Panc1 (cell line): ENCODE measurements at regions not wholly inside any gene's neighbourhood (a gene's known extent, or its start where the extent isn't known, plus 50 kb on each side); places are given as distances from the start of the nearest gene placed in this dataset.

Experiments used
- ATAC-seq: fragments of 200-7000 bp; cut with Tn5 transposase; 2 replicates; pipeline ENCODE4 v1.9.1; 2020; ENCODE audit warnings: mild to moderate bottlenecking, moderate library complexity
- BruUV-seq: library from RNA; stranded (reverse); fragments of 400-500 nt; replicated peaks from 2 replicates; lab custom pipeline; 2021; lab: Mats Ljungman, UMichigan
- CTCF ChIA-PET: fragments of 300-600 bp; sonication (Branson Sonifier 250); formaldehyde crosslinking; loops from one replicate; lab custom pipeline; 2022; ENCODE audit warnings: antibody characterized with exemption; lab: Charles Lee
- POLR2A ChIA-PET: fragments of 300-600 bp; sonication (Branson Sonifier 250); formaldehyde crosslinking; loops from one replicate; lab custom pipeline; 2022; ENCODE audit warnings: antibody characterized with exemption; lab: Charles Lee
- DNase-seq: peaks from one replicate; pipeline ENCODE4 v3.0.0-alpha.2; 2010; ENCODE audit warnings: low read depth, low spot score
- H3K27ac ChIP-seq: 2 replicates; pipeline ENCODE4 v1.5.1; 2011; ENCODE audit warnings: mild to moderate bottlenecking, low read length, inconsistent platforms
- H3K27me3 ChIP-seq: fragments of 200-500 bp; sonication (Bioruptor generic); 2 replicates; pipeline ENCODE4 v1.6.0; 2014; ENCODE audit warnings: low read length, inconsistent platforms; ENCODE audit not compliant: control insufficient read depth, insufficient read depth
- H3K36me3 ChIP-seq: fragments of 200-500 bp; sonication (Bioruptor generic); 2 replicates; pipeline ENCODE4 v1.5.1; 2014; ENCODE audit warnings: inconsistent platforms, mild to moderate bottlenecking, low read length, moderate library complexity; ENCODE audit not compliant: control insufficient read depth, insufficient read depth
- H3K4me1 ChIP-seq: 2 replicates; pipeline ENCODE4 v1.5.1; 2011; ENCODE audit warnings: inconsistent platforms, mild to moderate bottlenecking, low read length, moderate library complexity; ENCODE audit not compliant: control insufficient read depth, insufficient read depth
- H3K4me3 ChIP-seq, 2 experiments: 2 replicates each; pipeline ENCODE4 v1.5.1; 2011 to 2012; ENCODE audit warnings: low read depth in 2 of 2, low read length in 2 of 2, mild to moderate bottlenecking in 2 of 2, inconsistent platforms in 1 of 2, moderate library complexity in 1 of 2
- H3K9me3 ChIP-seq: fragments of 200-500 bp; sonication (Bioruptor generic); 2 replicates; pipeline ENCODE4 v1.5.1; 2014; ENCODE audit warnings: low read depth, mild to moderate bottlenecking, inconsistent platforms, low read length, moderate library complexity; ENCODE audit not compliant: control insufficient read depth, insufficient read depth
- POLR2AphosphoS5 ChIP-seq: IDR thresholded peaks from 2 replicates; pipeline ENCODE4 v1.6.1; 2012; ENCODE audit warnings: mild to moderate bottlenecking, low read depth, low read length, moderate library complexity
- SIN3A ChIP-seq: IDR thresholded peaks from 2 replicates; pipeline ENCODE4 v1.6.1; 2012; ENCODE audit warnings: low read depth, mild to moderate bottlenecking, low read length, moderate library complexity, borderline replicate concordance; ENCODE audit not compliant: insufficient read depth
- TCF7L2 ChIP-seq: IDR thresholded peaks from 2 replicates; pipeline ENCODE4 v1.6.1; 2011; ENCODE audit warnings: mild to moderate bottlenecking, low read depth, low read length, inconsistent platforms
- in situ Hi-C: cut with HindIII; loops from 2 replicates; pipeline ENCODE4 v1.10.0; 2016; ENCODE audit warnings: low sequenced_read_pairs, low pct_unique_long_range_greater_than_20kb
- intact Hi-C: fragments of 100-400 bp; cut with micrococcal nuclease; formaldehyde crosslinking; loops from one replicate; pipeline ENCODE4 v1.10.0; 2022; ENCODE audit not compliant: unreplicated experiment
- TF ChIP-seq, protein P1 (sequence below): fragments of 450-650 bp; IDR thresholded peaks from 2 replicates; pipeline ENCODE4 v1.5.1; 2017; ENCODE audit warnings: mild to moderate bottlenecking
- TF ChIP-seq, protein P2 (sequence below), 2 experiments: IDR thresholded peaks; 2 replicates each; pipeline ENCODE4 v1.6.1; 2011 to 2012; ENCODE audit warnings: low read depth in 2 of 2, control low read depth in 1 of 2, low read length in 1 of 2, mild to moderate bottlenecking in 1 of 2, moderate library complexity in 1 of 2; ENCODE audit not compliant: insufficient read depth in 1 of 2

GRCh38 chr1:219092206-219092605 lies 81.5 kb upstream of the LYPLAL1 start:
- intact Hi-C loops = no loop called here
- POLR2A ChIA-PET = no interaction called here

DNA sequence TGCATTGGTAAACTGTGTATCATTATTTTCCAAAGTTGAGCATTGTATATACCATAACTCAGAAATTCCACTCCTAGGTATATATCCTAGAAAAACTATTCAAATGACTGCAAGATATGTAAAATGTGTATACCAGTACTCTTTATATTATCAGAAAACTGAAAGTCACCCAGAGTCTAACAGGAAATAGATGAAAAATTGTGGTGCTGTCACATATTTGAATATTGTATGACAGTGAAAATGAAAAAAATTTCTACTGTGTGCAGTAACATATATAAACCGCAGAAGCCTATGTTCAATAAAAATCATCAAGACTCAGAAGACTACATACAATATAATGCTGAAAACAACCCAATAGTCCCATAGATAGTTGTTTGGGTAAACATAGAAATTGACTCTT lies 74.4 kb upstream of the LYPLAL1 start:
- in situ Hi-C loops (no loop called here), intact Hi-C loops (no loop called here)
- no peaks in the 10 kb centered on the region for H3K36me3 ChIP-seq
- ChIA-PET POLR2A (no interaction called here), CTCF (no interaction called here)
- ATAC-seq = no peak
- no peaks in the 10 kb centered on the region for H3K9me3 ChIP-seq
- H3K27ac ChIP-seq = no peak overlapping the region
- BruUV-seq = no TSS peak
- no peak for DNase-seq
- H3K4me1 ChIP-seq = no peaks in the 10 kb centered on the region
- no peak for TF ChIP-seq SIN3A
- TF ChIP-seq, protein P1, sequence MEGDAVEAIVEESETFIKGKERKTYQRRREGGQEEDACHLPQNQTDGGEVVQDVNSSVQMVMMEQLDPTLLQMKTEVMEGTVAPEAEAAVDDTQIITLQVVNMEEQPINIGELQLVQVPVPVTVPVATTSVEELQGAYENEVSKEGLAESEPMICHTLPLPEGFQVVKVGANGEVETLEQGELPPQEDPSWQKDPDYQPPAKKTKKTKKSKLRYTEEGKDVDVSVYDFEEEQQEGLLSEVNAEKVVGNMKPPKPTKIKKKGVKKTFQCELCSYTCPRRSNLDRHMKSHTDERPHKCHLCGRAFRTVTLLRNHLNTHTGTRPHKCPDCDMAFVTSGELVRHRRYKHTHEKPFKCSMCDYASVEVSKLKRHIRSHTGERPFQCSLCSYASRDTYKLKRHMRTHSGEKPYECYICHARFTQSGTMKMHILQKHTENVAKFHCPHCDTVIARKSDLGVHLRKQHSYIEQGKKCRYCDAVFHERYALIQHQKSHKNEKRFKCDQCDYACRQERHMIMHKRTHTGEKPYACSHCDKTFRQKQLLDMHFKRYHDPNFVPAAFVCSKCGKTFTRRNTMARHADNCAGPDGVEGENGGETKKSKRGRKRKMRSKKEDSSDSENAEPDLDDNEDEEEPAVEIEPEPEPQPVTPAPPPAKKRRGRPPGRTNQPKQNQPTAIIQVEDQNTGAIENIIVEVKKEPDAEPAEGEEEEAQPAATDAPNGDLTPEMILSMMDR = no peak
- TF ChIP-seq, protein P2, sequence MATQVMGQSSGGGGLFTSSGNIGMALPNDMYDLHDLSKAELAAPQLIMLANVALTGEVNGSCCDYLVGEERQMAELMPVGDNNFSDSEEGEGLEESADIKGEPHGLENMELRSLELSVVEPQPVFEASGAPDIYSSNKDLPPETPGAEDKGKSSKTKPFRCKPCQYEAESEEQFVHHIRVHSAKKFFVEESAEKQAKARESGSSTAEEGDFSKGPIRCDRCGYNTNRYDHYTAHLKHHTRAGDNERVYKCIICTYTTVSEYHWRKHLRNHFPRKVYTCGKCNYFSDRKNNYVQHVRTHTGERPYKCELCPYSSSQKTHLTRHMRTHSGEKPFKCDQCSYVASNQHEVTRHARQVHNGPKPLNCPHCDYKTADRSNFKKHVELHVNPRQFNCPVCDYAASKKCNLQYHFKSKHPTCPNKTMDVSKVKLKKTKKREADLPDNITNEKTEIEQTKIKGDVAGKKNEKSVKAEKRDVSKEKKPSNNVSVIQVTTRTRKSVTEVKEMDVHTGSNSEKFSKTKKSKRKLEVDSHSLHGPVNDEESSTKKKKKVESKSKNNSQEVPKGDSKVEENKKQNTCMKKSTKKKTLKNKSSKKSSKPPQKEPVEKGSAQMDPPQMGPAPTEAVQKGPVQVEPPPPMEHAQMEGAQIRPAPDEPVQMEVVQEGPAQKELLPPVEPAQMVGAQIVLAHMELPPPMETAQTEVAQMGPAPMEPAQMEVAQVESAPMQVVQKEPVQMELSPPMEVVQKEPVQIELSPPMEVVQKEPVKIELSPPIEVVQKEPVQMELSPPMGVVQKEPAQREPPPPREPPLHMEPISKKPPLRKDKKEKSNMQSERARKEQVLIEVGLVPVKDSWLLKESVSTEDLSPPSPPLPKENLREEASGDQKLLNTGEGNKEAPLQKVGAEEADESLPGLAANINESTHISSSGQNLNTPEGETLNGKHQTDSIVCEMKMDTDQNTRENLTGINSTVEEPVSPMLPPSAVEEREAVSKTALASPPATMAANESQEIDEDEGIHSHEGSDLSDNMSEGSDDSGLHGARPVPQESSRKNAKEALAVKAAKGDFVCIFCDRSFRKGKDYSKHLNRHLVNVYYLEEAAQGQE (IDR thresholded peaks at IDR 0.05; ENCODE audit: insufficient read depth in 1 of 2, low read depth in 2 of 2, low read length in 1 of 2) = no peak
- no peak for TF ChIP-seq TCF7L2
- TF ChIP-seq POLR2AphosphoS5 = no peak
- no peaks in the 10 kb centered on the region for H3K27me3 ChIP-seq
- no peak overlapping the region for H3K4me3 ChIP-seq

More at GRCh38 chr1:219092206-219092605, 81.5 kb upstream of the LYPLAL1 start:
- TF ChIP-seq TCF7L2 = no peak
- no peak for TF ChIP-seq POLR2AphosphoS5
- TF ChIP-seq, protein P1 = no peak
- TF ChIP-seq SIN3A = no peak
- TF ChIP-seq, protein P2 (IDR thresholded peaks at IDR 0.05; ENCODE audit: insufficient read depth in 1 of 2, low read depth in 2 of 2, low read length in 1 of 2) = no peak
- Histone ChIP-seq H3K36me3 (no peaks in the 10 kb centered on the region), H3K9me3 (no peaks in the 10 kb centered on the region), H3K4me3 (no peak overlapping the region), H3K27me3 (no peaks in the 10 kb centered on the region), H3K4me1 (no peaks in the 10 kb centered on the region), H3K27ac (no peak overlapping the region)
- no TSS peak for BruUV-seq
- CTCF ChIA-PET = no interaction called here
- no peak for DNase-seq
- ATAC-seq = no peak
- in situ Hi-C loops = no loop called here
